Thyroid gland (tissue), 4 donors: ENCODE measurements at regions not wholly inside any gene's neighbourhood (a gene's known extent, or its start where the extent isn't known, plus 50 kb on each side); places are given as distances from the start of the nearest gene placed in this dataset.
"Not testable (repeated sequence)": the region's sequence is repeated elsewhere in the genome, so short reads cannot be mapped to it uniquely, and the experiment has no call there.

Experiments
- DNase-seq, 2 donors: peaks; one replicate each; pipeline ENCODE4 v3.0.0-alpha.2; 2019
- H3K27ac ChIP-seq, 3 donors: fragments of 200-600 bp; sonication (generic); 1 replicate in 2 of 3; 2 replicates in 1 of 3; pipeline ENCODE4 v1.5.1; 2016 to 2019; ENCODE audit warnings: mild to moderate bottlenecking in 1 of 3, moderate library complexity in 1 of 3
- H3K27me3 ChIP-seq: fragments of 200-600 bp; sonication (generic); one replicate; pipeline ENCODE4 v1.5.1; 2019
- H3K36me3 ChIP-seq, 2 donors: fragments of 200-600 bp; sonication (generic); one replicate each; pipeline ENCODE4 v1.5.1; 2016 to 2019
- H3K4me1 ChIP-seq, 2 donors: fragments of 200-600 bp; sonication (generic); one replicate each; pipeline ENCODE4 v1.5.1; 2017 to 2019
- H3K4me3 ChIP-seq, 3 donors: fragments of 200-600 bp; sonication (generic); replicated peaks in 1 of 3; 1 replicate in 2 of 3; 2 replicates in 1 of 3; pipeline ENCODE4 v1.5.1; 2016; ENCODE audit warnings: mild to moderate bottlenecking in 1 of 3
- H3K9me3 ChIP-seq: fragments of 200-600 bp; sonication (generic); one replicate; pipeline ENCODE4 v1.5.1; 2017
- POLR2A ChIP-seq, 2 donors: fragments of 450-650 bp; IDR thresholded peaks; one replicate each; pipeline ENCODE4 v1.6.1; 2017; ENCODE audit warnings: antibody characterized with exemption in 2 of 2, mild to moderate bottlenecking in 2 of 2, moderate library complexity in 1 of 2
- WGBS, 2 donors: methylation state at CpG; one replicate each; pipeline ENCODE4 v1.1.5; 2017; 5-methylcytosine and 5-hydroxymethylcytosine counted together
- intact Hi-C: fragments of 100-400 bp; cut with DNase I; formaldehyde crosslinking; loops from one replicate; pipeline ENCODE4 v1.15.1; 2023
- TF ChIP-seq, protein P1 (sequence below), 6 experiments: fragments of 200-600 bp in 3 of 6; fragments of 450-650 bp in 3 of 6; sonication (generic) in 3 of 6; IDR thresholded peaks; one replicate each; pipeline ENCODE4 v1.5.1; 2016 to 2019; ENCODE audit warnings: antibody characterized with exemption in 6 of 6, mild to moderate bottlenecking in 2 of 6, inconsistent platforms in 1 of 6, moderate library complexity in 1 of 6

DNA sequence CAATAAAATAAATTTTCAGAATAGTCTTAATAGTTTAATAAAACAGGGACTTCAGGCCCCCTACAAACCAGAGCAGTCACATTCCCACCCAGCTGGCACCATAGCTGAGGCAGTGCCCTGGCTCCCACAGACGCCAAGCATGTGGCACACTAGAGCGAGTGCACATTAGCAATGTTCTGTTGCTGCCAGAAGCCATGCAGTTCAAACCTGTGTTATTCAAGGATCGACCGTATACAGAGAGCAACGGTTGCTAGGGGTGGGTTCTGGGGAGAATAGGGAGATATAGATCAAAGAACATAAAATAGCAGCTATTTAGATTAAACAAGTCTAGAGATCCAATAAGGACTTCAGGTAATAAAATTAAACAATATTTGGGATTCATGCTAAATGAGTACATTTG lies 419.3 kb upstream of the KLHL1 start:
- no peak overlapping the region for H3K27ac ChIP-seq
- no peaks in the 10 kb centered on the region for H3K36me3 ChIP-seq
- no peak for DNase-seq
- H3K4me3 ChIP-seq = no peak overlapping the region
- intact Hi-C loops = no loop called here
- H3K27me3 ChIP-seq = no peaks in the 10 kb centered on the region
- 81 to 87% methylated on average over 5 of the region's 5 CpGs for WGBS, 2 donors
- TF ChIP-seq POLR2A (IDR thresholded peaks at IDR 0.05) = no peak
- TF ChIP-seq, protein P1, sequence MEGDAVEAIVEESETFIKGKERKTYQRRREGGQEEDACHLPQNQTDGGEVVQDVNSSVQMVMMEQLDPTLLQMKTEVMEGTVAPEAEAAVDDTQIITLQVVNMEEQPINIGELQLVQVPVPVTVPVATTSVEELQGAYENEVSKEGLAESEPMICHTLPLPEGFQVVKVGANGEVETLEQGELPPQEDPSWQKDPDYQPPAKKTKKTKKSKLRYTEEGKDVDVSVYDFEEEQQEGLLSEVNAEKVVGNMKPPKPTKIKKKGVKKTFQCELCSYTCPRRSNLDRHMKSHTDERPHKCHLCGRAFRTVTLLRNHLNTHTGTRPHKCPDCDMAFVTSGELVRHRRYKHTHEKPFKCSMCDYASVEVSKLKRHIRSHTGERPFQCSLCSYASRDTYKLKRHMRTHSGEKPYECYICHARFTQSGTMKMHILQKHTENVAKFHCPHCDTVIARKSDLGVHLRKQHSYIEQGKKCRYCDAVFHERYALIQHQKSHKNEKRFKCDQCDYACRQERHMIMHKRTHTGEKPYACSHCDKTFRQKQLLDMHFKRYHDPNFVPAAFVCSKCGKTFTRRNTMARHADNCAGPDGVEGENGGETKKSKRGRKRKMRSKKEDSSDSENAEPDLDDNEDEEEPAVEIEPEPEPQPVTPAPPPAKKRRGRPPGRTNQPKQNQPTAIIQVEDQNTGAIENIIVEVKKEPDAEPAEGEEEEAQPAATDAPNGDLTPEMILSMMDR (IDR thresholded peaks at IDR 0.05) = no peak
- H3K9me3 ChIP-seq = no peaks in the 10 kb centered on the region
- H3K4me1 ChIP-seq = no peaks in the 10 kb centered on the region

DNA sequence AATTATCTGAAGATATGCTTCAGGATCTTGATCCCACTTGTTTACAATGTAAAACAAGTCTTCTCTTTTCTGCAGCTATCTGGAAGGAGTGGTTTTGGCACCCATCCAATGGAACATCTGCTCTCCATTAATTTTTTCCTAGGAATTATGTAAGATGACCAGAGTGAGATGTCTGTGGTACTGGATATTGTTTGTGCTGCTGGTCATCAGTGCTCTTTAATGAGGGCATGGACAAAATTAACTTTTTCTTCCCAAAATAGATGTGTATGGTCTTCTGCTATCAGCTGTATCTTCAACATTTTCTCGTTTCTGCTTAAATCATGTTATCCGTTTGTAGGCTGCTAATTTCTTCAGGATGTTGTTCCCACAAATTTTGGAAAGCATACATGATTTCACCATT lies 415.4 kb upstream of the KLHL1 start:
- H3K4me3 ChIP-seq = no peak overlapping the region
- H3K27me3 ChIP-seq = no peaks in the 10 kb centered on the region
- H3K4me1 ChIP-seq = no peaks in the 10 kb centered on the region
- no peak for TF ChIP-seq POLR2A (IDR thresholded peaks at IDR 0.05)
- TF ChIP-seq, protein P1 (IDR thresholded peaks at IDR 0.05) = no peak
- DNase-seq = no peak
- WGBS, 2 donors = 71 to 85% methylated on average over 2 of the region's 2 CpGs
- no peaks in the 10 kb centered on the region for H3K9me3 ChIP-seq
- no peak overlapping the region for H3K27ac ChIP-seq
- no peaks in the 10 kb centered on the region for H3K36me3 ChIP-seq
- intact Hi-C loops = no loop called here

DNA sequence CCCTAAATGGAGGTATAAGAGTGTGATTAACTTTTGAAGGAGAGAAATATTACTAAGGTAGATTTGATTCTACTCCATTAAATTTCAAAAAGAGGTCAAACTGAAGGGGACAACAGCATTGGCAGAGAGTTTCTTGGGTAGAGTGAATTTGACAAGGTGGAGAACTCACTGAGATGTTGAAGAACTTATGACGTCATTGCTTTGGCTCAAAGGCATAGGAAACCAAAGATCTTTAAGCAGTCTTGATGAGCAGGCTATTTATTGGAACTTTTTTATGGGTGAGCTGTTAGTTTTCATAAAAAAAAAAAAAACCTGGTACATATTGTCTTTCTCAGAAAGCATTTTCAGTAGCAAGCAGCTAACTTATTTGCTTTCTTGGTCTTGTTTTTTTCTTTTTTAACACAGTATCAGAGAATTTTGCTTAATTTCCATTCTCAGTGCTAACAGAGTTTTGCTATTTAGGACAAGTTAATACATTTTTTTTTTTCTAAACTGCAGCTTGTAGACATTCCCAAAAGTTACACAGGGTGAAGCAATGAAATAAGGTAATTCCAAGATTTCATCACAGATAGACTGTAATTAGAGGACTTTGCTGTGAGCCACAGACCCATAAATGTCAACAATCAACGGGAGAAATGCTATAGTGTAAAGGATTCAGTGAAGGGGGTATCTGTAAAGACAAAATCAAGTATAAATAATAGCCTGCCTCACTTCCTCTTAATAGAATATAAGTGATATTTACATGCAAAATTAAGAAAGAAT lies 412.2 kb upstream of the KLHL1 start:
- DNase-seq = no peak
- H3K27me3 ChIP-seq = no peaks in the 10 kb centered on the region
- TF ChIP-seq, protein P1 (IDR thresholded peaks at IDR 0.05) = no peak
- TF ChIP-seq POLR2A (IDR thresholded peaks at IDR 0.05) = no peak
- H3K4me1 ChIP-seq = no peaks in the 10 kb centered on the region
- no peaks in the 10 kb centered on the region for H3K9me3 ChIP-seq
- WGBS, 2 donors = 58 to 63% methylated on average over 2 of the region's 2 CpGs
- no peaks in the 10 kb centered on the region for H3K36me3 ChIP-seq
- intact Hi-C loops = no loop called here
- no peak overlapping the region for H3K27ac ChIP-seq
- no peak overlapping the region for H3K4me3 ChIP-seq

DNA sequence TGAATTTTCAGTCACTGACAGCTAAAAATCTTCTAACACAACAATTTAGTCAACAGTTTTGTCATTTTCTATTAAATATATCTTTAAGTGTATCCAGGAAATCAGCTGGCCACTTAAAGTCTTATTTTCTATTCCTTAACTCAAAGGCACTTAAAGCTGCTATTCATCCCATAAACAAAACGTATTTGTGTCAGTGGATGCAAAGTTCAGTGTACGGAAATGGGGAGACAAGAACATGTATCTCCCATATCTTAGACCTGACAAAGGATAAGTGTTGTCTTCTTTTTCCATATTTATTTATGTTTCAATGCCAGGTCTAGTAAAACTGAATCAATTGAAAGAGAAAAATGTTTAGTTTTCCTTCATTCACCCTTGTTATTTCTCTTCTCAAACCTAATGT lies 409.8 kb upstream of the KLHL1 start:
- H3K36me3 ChIP-seq = no peaks in the 10 kb centered on the region
- TF ChIP-seq, protein P1 (IDR thresholded peaks at IDR 0.05) = no peak
- no peak for TF ChIP-seq POLR2A (IDR thresholded peaks at IDR 0.05)
- 72 to 74% methylated on average over 2 of the region's 2 CpGs for WGBS, 2 donors
- intact Hi-C loops = no loop called here
- no peak for DNase-seq
- H3K9me3 ChIP-seq = no peaks in the 10 kb centered on the region
- no peaks in the 10 kb centered on the region for H3K27me3 ChIP-seq
- no peak overlapping the region for H3K27ac ChIP-seq
- H3K4me1 ChIP-seq = no peaks in the 10 kb centered on the region
- H3K4me3 ChIP-seq = no peak overlapping the region

DNA sequence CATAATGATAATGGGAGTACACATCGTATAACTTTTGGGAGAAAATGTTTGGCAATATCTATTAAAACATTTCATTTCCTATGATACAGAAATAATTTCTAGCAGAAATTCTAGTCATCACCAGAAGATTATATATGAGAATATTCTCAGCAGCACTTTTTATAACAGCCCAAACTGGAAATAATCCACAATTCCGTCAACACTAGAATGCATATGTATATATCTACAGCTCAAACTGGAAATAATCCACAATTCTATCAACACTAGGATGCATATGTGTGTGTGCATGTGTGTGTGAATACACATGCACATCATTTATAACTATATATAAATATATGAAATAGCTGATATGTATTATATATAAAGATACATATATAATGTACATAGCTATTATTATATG lies 408.0 kb upstream of the KLHL1 start:
- WGBS, 2 donors = 79 to 87% methylated on average over 2 of the region's 2 CpGs
- DNase-seq = no peak
- H3K4me3 ChIP-seq = no peak overlapping the region
- no peaks in the 10 kb centered on the region for H3K36me3 ChIP-seq
- H3K4me1 ChIP-seq = no peaks in the 10 kb centered on the region
- no peak overlapping the region for H3K27ac ChIP-seq
- H3K27me3 ChIP-seq = no peaks in the 10 kb centered on the region
- H3K9me3 ChIP-seq = no peaks in the 10 kb centered on the region
- intact Hi-C loops = no loop called here
- no peak for TF ChIP-seq POLR2A (IDR thresholded peaks at IDR 0.05)
- TF ChIP-seq, protein P1 (IDR thresholded peaks at IDR 0.05) = no peak

DNA sequence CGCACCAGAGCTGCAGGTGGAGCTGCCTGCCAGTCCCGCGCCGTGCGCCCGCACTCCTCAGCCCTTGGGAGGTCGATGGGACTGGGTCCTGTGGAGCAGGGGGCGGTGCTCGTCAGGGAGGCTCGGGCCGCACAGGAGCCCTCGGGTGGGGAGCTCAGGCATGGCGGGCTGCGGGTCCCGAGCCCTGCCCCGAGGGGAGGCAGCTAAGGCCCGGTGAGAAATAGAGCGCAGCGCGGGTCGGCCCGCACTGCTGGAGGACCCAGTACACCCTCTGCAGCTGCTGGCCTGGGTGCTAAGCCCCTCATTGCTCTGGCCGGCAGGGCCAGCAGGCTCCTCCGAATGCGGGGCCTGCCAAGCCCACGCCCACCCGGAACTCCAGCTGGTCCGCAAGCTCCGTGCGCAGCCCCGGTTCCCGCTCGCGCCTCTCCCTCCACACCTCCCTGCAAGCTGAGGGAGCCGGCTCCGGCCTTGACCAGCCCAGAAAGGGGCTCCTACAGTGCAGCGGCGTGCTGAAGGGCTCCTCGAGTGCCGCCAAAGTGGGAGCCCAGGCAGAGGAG lies 403.7 kb upstream of the KLHL1 start:
- H3K4me3 ChIP-seq, DNase-seq, H3K9me3 ChIP-seq, H3K27me3 ChIP-seq, intact Hi-C loops, H3K27ac ChIP-seq, H3K36me3 ChIP-seq, H3K4me1 ChIP-seq: not testable (repeated sequence)
- WGBS, 2 donors = 95% methylated on average over 19 to 21 of the region's 40 CpGs
